Esophagus muscularis mucosa (tissue), 4 donors: ENCODE measurements at regions not wholly inside any gene's neighbourhood (a gene's known extent, or its start where the extent isn't known, plus 50 kb on each side); places are given as distances from the start of the nearest gene placed in this dataset.
A peak's percentile ranks its signal among the peaks of the same experiment; 100 is the strongest.

Experiments used
- DNase-seq: peaks from one replicate; pipeline ENCODE4 v3.0.0-alpha.2; 2017; ENCODE audit errors: extremely low spot score
- H3K27ac ChIP-seq, 4 donors: fragments of 200-600 bp; sonication (generic); replicated peaks in 1 of 4; 1 replicate in 3 of 4; 2 replicates in 1 of 4; pipeline ENCODE4 v1.5.1; 2016 to 2019; ENCODE audit warnings: mild to moderate bottlenecking in 1 of 4
- H3K27me3 ChIP-seq, 4 donors: fragments of 200-600 bp; sonication (generic); one replicate each; pipeline versions ENCODE4 v1.5.1 to v1.6.0; 2016 to 2019
- H3K36me3 ChIP-seq, 4 donors: fragments of 200-600 bp; sonication (generic); one replicate each; pipeline ENCODE4 v1.5.1; 2016 to 2019
- H3K4me1 ChIP-seq, 4 donors: fragments of 200-600 bp; sonication (generic); one replicate each; pipeline ENCODE4 v1.5.1; 2016 to 2019
- H3K4me3 ChIP-seq, 4 donors: fragments of 200-600 bp; sonication (generic); 1 replicate in 2 of 4; 2 replicates in 2 of 4; pipeline ENCODE4 v1.5.1; 2016 to 2019; ENCODE audit warnings: mild to moderate bottlenecking in 4 of 4, moderate library complexity in 1 of 4
- H3K9me3 ChIP-seq, 4 donors: fragments of 200-600 bp; sonication (generic); 1 replicate in 3 of 4; 2 replicates in 1 of 4; pipeline ENCODE4 v1.5.1; 2016 to 2019
- EP300 ChIP-seq: sonication (generic); formaldehyde crosslinking; IDR thresholded peaks from one replicate; pipeline ENCODE4 v1.6.1; 2017; ENCODE audit warnings: antibody characterized with exemption
- POLR2A ChIP-seq: fragments of 450-650 bp; IDR thresholded peaks from one replicate; pipeline ENCODE4 v1.6.1; 2017; ENCODE audit warnings: antibody characterized with exemption, moderate library complexity, mild to moderate bottlenecking, low read depth
- POLR2AphosphoS5 ChIP-seq, 2 donors: sonication (generic); formaldehyde crosslinking; IDR thresholded peaks; one replicate each; pipeline ENCODE4 v1.6.1; 2017; ENCODE audit warnings: antibody characterized with exemption in 2 of 2
- WGBS: methylation state at CpG from one replicate; pipeline ENCODE4 v1.1.5; 2018; 5-methylcytosine and 5-hydroxymethylcytosine counted together
- intact Hi-C: fragments of 100-400 bp; cut with DNase I; formaldehyde crosslinking; loops from one replicate; pipeline ENCODE4 v1.15.1; 2023
- TF ChIP-seq, protein P1 (sequence below), 3 experiments: fragments of 200-600 bp in 2 of 3; fragments of 450-650 bp in 1 of 3; sonication (generic) in 2 of 3; IDR thresholded peaks; one replicate each; pipeline ENCODE4 v1.5.1; 2017 to 2019; ENCODE audit warnings: antibody characterized with exemption in 3 of 3, mild to moderate bottlenecking in 2 of 3, moderate library complexity in 1 of 3

- intact Hi-C loops = loop anchor here (10.0 kb wide), 1 partner anchor 93 kb away; no protein-coding TSS in a partner anchor
- DNase-seq = no peak
- no peaks in the 10 kb centered on the region for H3K36me3 ChIP-seq
- H3K27me3 ChIP-seq = no peaks in the 10 kb centered on the region
- TF ChIP-seq POLR2A (no peak), EP300 (no peak), POLR2AphosphoS5 (IDR thresholded peaks at IDR 0.05) (no peak)
- TF ChIP-seq, protein P1, sequence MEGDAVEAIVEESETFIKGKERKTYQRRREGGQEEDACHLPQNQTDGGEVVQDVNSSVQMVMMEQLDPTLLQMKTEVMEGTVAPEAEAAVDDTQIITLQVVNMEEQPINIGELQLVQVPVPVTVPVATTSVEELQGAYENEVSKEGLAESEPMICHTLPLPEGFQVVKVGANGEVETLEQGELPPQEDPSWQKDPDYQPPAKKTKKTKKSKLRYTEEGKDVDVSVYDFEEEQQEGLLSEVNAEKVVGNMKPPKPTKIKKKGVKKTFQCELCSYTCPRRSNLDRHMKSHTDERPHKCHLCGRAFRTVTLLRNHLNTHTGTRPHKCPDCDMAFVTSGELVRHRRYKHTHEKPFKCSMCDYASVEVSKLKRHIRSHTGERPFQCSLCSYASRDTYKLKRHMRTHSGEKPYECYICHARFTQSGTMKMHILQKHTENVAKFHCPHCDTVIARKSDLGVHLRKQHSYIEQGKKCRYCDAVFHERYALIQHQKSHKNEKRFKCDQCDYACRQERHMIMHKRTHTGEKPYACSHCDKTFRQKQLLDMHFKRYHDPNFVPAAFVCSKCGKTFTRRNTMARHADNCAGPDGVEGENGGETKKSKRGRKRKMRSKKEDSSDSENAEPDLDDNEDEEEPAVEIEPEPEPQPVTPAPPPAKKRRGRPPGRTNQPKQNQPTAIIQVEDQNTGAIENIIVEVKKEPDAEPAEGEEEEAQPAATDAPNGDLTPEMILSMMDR (IDR thresholded peaks at IDR 0.05) = no peak
- H3K9me3 ChIP-seq = no peaks in the 10 kb centered on the region
- H3K27ac ChIP-seq = peak overlapping the region in 3 of 4 donors; percentile 41 to 46 (median 42)
- peaks cover 0 to 23% (median 14%) of the 10 kb centered on the region in 4 donors for H3K4me1 ChIP-seq
- H3K4me3 ChIP-seq = no peak overlapping the region
Measured at GRCh38 chr9:119861842-119862241, 492.6 kb upstream of the BRINP1 start.

GRCh38 chr9:119859128-119859527 is 489.9 kb upstream of the BRINP1 start:
- no peaks in the 10 kb centered on the region for H3K36me3 ChIP-seq
- TF ChIP-seq, protein P1 (IDR thresholded peaks at IDR 0.05) = no peak
- TF ChIP-seq POLR2A (no peak), EP300 (no peak), POLR2AphosphoS5 (IDR thresholded peaks at IDR 0.05) (no peak)
- 81% methylated on average over 2 of the region's 2 CpGs for WGBS
- intact Hi-C loops = no loop called here
- no peak overlapping the region for H3K4me3 ChIP-seq
- H3K4me1 ChIP-seq = peaks cover 0 to 17% (median 14%) of the 10 kb centered on the region in 4 donors
- DNase-seq = no peak
- no peak overlapping the region for H3K27ac ChIP-seq
- H3K27me3 ChIP-seq = no peaks in the 10 kb centered on the region
- no peaks in the 10 kb centered on the region for H3K9me3 ChIP-seq

DNA sequence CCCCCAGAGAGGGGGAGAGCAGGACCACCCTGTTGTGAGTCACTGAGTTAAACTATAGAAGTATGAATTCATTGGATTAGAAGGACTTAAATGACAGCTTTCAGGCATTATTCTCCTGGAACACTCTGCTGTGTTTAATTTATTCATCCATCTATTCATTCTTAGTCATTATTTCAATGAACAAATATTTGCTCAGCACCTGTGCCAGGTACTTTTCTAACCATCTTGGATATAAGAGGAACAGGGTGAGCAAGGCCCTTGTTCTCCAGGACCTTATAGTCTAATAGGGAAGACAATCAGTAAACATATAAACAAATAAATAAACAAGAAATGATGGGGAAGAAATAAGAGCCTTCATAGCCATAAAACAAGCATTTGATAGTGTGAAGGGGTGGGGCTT is 483.9 kb upstream of the BRINP1 start:
- DNase-seq = no peak
- Histone ChIP-seq H3K27ac (no peak overlapping the region), H3K4me3 (no peak overlapping the region), H3K9me3 (no peaks in the 10 kb centered on the region), H3K27me3 (no peaks in the 10 kb centered on the region), H3K4me1 (peaks cover 0 to 3% (median 0%) of the 10 kb centered on the region in 4 donors), H3K36me3 (no peaks in the 10 kb centered on the region)
- TF ChIP-seq POLR2A (no peak), EP300 (no peak), POLR2AphosphoS5 (IDR thresholded peaks at IDR 0.05) (no peak)
- TF ChIP-seq, protein P1 (IDR thresholded peaks at IDR 0.05) = no peak
- intact Hi-C loops = no loop called here

- H3K27me3 ChIP-seq = no peaks in the 10 kb centered on the region
- no peaks in the 10 kb centered on the region for H3K36me3 ChIP-seq
- peaks cover 0 to under 1% (median 0%) of the 10 kb centered on the region in 4 donors for H3K9me3 ChIP-seq
- no peak overlapping the region for H3K27ac ChIP-seq
- no peak for DNase-seq
- H3K4me1 ChIP-seq = no peaks in the 10 kb centered on the region
- 55% methylated on average over 7 of the region's 7 CpGs for WGBS
- TF ChIP-seq EP300 (no peak), POLR2A (no peak), POLR2AphosphoS5 (IDR thresholded peaks at IDR 0.05) (no peak)
- TF ChIP-seq, protein P1 (IDR thresholded peaks at IDR 0.05) = no peak
- intact Hi-C loops = no loop called here
- no peak overlapping the region for H3K4me3 ChIP-seq
Measured at GRCh38 chr9:119852390-119852789, 483.2 kb upstream of the BRINP1 start.

GRCh38 chr9:119844431-119844830 is 475.2 kb upstream of the BRINP1 start:
- Histone ChIP-seq H3K4me1 (peaks cover 0 to 20% (median 18%) of the 10 kb centered on the region in 4 donors), H3K27me3 (no peaks in the 10 kb centered on the region), H3K27ac (no peak overlapping the region), H3K4me3 (no peak overlapping the region), H3K36me3 (no peaks in the 10 kb centered on the region), H3K9me3 (peaks cover 0 to 13% (median 4%) of the 10 kb centered on the region in 4 donors)
- 53% methylated on average over 2 of the region's 3 CpGs for WGBS
- intact Hi-C loops = no loop called here
- TF ChIP-seq, protein P1 (IDR thresholded peaks at IDR 0.05) = no peak
- no peak for TF ChIP-seq EP300
- no peak for TF ChIP-seq POLR2AphosphoS5 (IDR thresholded peaks at IDR 0.05)
- no peak for TF ChIP-seq POLR2A
- no peak for DNase-seq
